AG09319 (cell line): ENCODE measurements at regions not wholly inside any gene's neighbourhood (a gene's known extent, or its start where the extent isn't known, plus 50 kb on each side); places are given as distances from the start of the nearest gene placed in this dataset.

Source experiments
- DNase-seq: peaks from one replicate; pipeline ENCODE4 v3.0.0-alpha.2; 2010; ENCODE audit warnings: low read depth; ENCODE audit errors: extremely low read depth
- CTCF ChIP-seq: IDR thresholded peaks from 2 replicates; pipeline ENCODE4 v1.5.1; 2011; ENCODE audit warnings: low read depth, mild to moderate bottlenecking, inconsistent platforms, low read length, moderate library complexity

GRCh38 chr11:29024386-29024785 lies 916.2 kb downstream of the METTL15 start:
- no peak for DNase-seq
- TF ChIP-seq CTCF = no peak

GRCh38 chr11:29023761-29024160 lies 915.6 kb downstream of the METTL15 start:
- DNase-seq = no peak
- TF ChIP-seq CTCF = no peak

GRCh38 chr11:29022676-29023075 lies 914.5 kb downstream of the METTL15 start:
- TF ChIP-seq CTCF = no peak
- no peak for DNase-seq

- no peak for DNase-seq
- TF ChIP-seq CTCF = peak; percentile 22
These were observed 911.9 kb downstream of the METTL15 start for GRCh38 chr11:29019960-29020683.

GRCh38 chr11:29018631-29019030 lies 910.4 kb downstream of the METTL15 start:
- DNase-seq = no peak
- no peak for TF ChIP-seq CTCF

- no peak for TF ChIP-seq CTCF
- DNase-seq = no peak
These were observed 909.8 kb downstream of the METTL15 start for GRCh38 chr11:29017941-29018340.

- no peak for DNase-seq
- TF ChIP-seq CTCF = no peak
These were observed 904.3 kb downstream of the METTL15 start for GRCh38 chr11:29012507-29012906.
